ENCODE measurements at regions not wholly inside any gene's neighbourhood (a gene's known extent, or its start where the extent isn't known, plus 50 kb on each side); places are given as distances from the start of the nearest gene placed in this dataset.
"Not testable (repeated sequence)": the region's sequence is repeated elsewhere in the genome, so short reads cannot be mapped to it uniquely, and the experiment has no call there.

- Histone ChIP-seq H3K36me3 (no peaks in the 10 kb centered on the region), H3K27ac (no peak overlapping the region), H3K4me1 (no peaks in the 10 kb centered on the region), H3K9me3 (no peaks in the 10 kb centered on the region), H3K27me3 (no peaks in the 10 kb centered on the region), H3K4me3 (no peak overlapping the region)
- DNase-seq (ENCODE audit: low spot score in 2 of 2): no peak
- WGBS, 2 donors: 88% methylated on average over 9 to 10 of the region's 10 CpGs
- TF ChIP-seq EP300 (IDR thresholded peaks at IDR 0.05): no peak
- no peak for TF ChIP-seq POLR2A (IDR thresholded peaks at IDR 0.05)
- no peak for TF ChIP-seq CTCF (IDR thresholded peaks at IDR 0.05)
Observed at GRCh38 chr2:72026819-72027425, 120.7 kb downstream of the CYP26B1 start.

GRCh38 chr2:72024451-72025175 is 123.0 kb downstream of the CYP26B1 start:
- H3K27ac ChIP-seq: no peak overlapping the region
- H3K4me3 ChIP-seq: no peak overlapping the region
- TF ChIP-seq POLR2A (IDR thresholded peaks at IDR 0.05): no peak
- TF ChIP-seq CTCF (IDR thresholded peaks at IDR 0.05): no peak
- no peak for TF ChIP-seq EP300 (IDR thresholded peaks at IDR 0.05)
- peak in 1 of 2 donors; percentile 3 for DNase-seq (ENCODE audit: low spot score in 2 of 2)
- peaks cover 0 to 3% (median 0%) of the 10 kb centered on the region in 4 donors for H3K9me3 ChIP-seq
- 87% methylated on average over 15 to 16 of the region's 16 CpGs for WGBS, 2 donors
- no peaks in the 10 kb centered on the region for H3K4me1 ChIP-seq
- no peaks in the 10 kb centered on the region for H3K36me3 ChIP-seq
- no peaks in the 10 kb centered on the region for H3K27me3 ChIP-seq

DNA sequence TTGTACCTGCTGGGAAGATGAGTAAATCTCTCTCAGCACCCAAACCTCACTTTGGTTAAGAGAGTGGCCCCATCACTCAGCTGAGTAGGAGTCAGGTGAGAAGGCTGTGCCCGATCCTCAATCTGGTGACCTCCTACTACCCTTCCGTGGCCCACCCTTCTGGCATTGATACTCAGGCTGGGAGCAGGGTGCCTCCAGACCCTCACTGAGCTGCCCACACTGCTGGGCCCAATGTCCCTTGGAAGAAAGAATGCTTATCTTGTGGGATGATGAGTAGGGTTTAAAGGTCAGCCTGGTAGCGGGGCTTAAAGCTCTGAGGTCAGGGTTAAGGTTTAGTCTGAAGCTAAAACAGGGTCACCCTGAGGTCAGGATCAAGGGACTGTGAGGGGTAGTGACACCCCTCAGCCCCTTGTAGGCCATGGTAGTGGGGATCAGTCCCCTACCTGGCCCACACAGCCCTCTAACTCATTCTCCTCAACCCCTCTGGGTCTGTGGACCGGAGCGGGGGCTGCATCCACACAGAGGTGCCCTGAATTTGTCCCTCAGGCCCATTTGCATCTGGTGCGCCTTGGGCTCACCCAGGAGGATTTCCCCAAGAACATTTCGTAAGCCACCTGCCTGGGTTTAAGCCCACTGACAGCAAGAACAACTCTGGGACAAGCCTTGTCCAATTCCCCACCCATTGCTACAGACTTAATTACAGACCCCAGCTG is 123.8 kb downstream of the CYP26B1 start:
- no peaks in the 10 kb centered on the region for H3K4me1 ChIP-seq
- no peaks in the 10 kb centered on the region for H3K27me3 ChIP-seq
- no peak for DNase-seq (ENCODE audit: low spot score in 2 of 2)
- no peaks in the 10 kb centered on the region for H3K36me3 ChIP-seq
- peaks cover 0 to 3% (median 0%) of the 10 kb centered on the region in 4 donors for H3K9me3 ChIP-seq
- no peak overlapping the region for H3K4me3 ChIP-seq
- no peak overlapping the region for H3K27ac ChIP-seq
- 90 to 100% methylated on average over 6 of the region's 7 CpGs for WGBS, 2 donors
- no peak for TF ChIP-seq CTCF (IDR thresholded peaks at IDR 0.05)

GRCh38 chr2:72021371-72021770 is 126.3 kb downstream of the CYP26B1 start:
- 82% methylated on average over 16 of the region's 16 CpGs for WGBS, 2 donors
- not testable (repeated sequence) for H3K4me3 ChIP-seq; H3K27ac ChIP-seq; DNase-seq (ENCODE audit: low spot score in 2 of 2); H3K27me3 ChIP-seq; H3K36me3 ChIP-seq; H3K9me3 ChIP-seq; H3K4me1 ChIP-seq

DNA sequence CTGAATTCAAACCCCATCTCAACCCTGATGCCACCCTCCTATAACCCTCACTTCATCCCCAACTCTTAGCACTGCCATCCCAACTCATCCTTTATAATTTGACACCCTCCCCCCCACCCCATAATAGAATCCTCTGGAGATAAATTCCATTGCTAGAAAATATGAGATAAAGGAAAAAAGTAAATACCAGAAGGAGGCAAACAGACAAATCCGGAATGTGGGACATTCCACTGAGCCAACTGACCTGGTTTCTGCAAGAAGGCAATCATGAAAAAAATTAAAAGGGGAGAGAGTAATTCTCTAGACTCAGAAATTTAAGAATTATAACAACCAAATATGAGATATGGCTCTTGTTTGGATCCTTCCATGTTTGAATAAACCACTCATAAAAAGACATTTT is 132.4 kb downstream of the CYP26B1 start:
- 46 to 48% methylated on average over 1 of the region's 1 CpG for WGBS, 2 donors
- Histone ChIP-seq H3K27me3 (no peaks in the 10 kb centered on the region), H3K4me1 (no peaks in the 10 kb centered on the region), H3K27ac (no peak overlapping the region), H3K4me3 (no peak overlapping the region), H3K9me3 (no peaks in the 10 kb centered on the region), H3K36me3 (no peaks in the 10 kb centered on the region)
- DNase-seq (ENCODE audit: low spot score in 2 of 2): no peak
- TF ChIP-seq CTCF (IDR thresholded peaks at IDR 0.05): no peak
- TF ChIP-seq POLR2A (IDR thresholded peaks at IDR 0.05): no peak
- no peak for TF ChIP-seq EP300 (IDR thresholded peaks at IDR 0.05)

Data from tibial nerve (tissue), 4 donors.